NCI-H128 (cell line): ENCODE measurements at regions not wholly inside any gene's neighbourhood (a gene's known extent, or its start where the extent isn't known, plus 50 kb on each side); places are given as distances from the start of the nearest gene placed in this dataset.

Experiments
- DNase-seq: peaks from one replicate; lab custom pipeline; 2025; ENCODE audit not compliant: unreplicated experiment; lab: John Stamatoyannopoulos, UW

- no peak for DNase-seq
Observed at GRCh38 chr2:515441-516127, 161.6 kb downstream of the TMEM18 start.

DNA sequence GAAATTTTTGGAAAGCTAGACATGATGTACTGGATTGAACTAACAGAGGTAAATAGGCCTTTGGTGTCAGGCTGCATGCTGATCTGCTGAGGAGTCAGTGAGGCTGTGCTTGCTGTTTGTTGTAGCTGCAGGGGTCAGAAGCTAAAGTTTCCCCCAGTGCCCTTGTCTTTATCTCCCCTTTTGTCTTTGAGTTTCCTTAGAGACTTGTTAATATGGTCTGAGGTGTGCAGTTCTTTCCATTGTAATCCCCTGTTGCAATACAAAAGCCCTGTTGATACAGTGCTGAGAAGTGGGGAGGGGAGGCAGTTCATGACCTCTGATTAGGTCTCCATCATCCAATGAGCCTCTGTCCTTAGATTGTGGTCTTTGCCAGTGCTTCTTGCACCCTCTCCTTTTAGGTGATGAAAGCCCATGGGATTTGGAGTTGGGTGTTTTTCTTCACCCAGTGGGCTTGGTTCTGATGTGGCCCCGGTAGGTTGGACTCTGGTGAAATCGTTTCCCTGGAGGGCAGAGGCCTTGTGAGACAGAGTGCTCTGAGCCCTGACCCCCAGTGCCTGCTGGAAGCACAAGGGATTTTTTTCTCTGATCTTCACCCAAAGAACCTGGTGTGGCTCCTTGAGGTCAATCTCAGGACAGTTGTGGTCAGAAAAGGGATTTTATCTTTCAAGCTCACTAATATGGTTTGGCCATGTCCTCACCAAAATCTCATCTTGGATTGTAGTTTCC is 163.1 kb downstream of the TMEM18 start:
- DNase-seq = no peak

DNA sequence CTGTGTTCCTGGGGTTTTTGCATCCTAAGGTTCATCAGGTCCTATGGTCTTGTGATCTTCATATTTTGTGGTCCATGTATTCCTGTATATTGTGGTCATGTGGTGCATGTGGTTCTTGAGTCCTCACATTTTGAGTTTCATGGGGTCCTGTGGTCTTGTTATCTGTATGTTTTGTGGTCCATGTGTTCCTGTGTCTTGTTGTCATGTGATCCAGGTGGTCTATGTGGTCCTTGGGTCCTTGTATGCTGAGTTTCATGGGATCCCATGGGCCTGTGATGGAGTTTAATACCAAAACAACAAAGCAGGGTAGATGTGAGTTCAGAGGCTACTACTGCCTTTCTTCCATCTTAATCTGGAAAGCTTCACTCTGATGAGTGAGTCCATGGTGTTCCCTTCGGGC is 166.4 kb downstream of the TMEM18 start:
- DNase-seq = no peak

DNA sequence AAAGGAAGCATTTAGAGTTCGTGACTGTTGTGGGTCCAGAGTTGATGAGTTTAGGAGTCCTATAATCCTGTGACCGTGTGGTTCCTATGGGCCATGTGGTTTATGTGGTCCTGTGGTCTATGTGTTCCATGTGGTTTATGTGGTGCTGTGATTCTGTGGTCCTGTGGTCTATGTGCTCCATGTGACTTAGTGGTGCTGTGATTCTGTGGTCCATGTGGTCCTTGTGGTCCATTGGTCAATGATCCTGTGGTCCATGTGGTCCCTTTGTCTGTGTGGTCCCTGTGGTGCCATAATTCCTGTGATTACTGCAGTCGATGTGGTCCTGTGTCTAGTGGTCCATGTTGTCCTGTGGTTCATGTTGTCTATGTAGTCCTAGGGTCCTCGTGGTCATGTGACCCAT is 167.3 kb downstream of the TMEM18 start:
- DNase-seq = no peak

DNA sequence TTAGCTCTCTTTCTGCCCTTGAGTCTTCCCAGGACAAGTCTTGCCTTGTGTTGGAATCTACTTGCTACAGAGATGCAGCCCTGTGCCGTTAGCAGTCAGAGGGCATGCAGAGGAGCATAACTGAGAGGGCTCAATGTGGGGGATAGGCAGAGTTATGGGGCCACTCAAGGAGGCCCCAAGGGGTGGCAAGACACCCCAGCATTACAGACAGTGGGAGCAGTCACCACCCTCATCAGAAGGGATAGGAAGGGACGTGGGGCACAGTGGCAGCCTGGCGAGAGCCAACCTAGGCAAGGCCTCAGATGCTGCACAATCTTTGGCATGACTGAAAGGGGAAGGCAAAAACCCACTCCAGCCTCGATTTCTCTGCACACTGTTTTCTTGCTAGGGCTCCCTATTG is 169.1 kb downstream of the TMEM18 start:
- no peak for DNase-seq

DNA sequence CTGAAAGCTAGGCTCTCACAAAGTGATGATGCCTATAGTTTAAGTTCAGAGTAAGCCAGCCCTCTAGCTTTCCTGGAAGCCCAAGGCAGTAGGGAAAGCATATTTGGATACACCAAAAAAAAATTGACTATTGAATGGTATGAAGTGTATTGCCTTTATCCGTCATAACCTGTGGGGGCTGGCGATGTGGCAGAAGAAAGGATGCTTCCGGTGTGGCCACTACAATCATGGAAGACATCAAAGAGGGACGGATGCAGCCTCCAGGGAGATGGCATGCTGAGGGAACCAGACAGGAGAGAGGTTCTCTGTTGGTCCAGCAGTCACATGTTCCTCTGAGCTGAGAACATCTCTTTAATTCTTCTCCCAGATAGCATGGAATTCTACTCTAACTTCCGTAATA is 170.3 kb downstream of the TMEM18 start:
- DNase-seq = no peak

- DNase-seq = no peak
Observed at GRCh38 chr2:506451-506850, 170.8 kb downstream of the TMEM18 start.

- DNase-seq = no peak
Observed at GRCh38 chr2:505941-506340, 171.3 kb downstream of the TMEM18 start.

GRCh38 chr2:503288-503999 is 173.8 kb downstream of the TMEM18 start:
- no peak for DNase-seq

GRCh38 chr2:502831-503230 is 174.4 kb downstream of the TMEM18 start:
- no peak for DNase-seq

GRCh38 chr2:501667-502066 is 175.5 kb downstream of the TMEM18 start:
- no peak for DNase-seq

DNA sequence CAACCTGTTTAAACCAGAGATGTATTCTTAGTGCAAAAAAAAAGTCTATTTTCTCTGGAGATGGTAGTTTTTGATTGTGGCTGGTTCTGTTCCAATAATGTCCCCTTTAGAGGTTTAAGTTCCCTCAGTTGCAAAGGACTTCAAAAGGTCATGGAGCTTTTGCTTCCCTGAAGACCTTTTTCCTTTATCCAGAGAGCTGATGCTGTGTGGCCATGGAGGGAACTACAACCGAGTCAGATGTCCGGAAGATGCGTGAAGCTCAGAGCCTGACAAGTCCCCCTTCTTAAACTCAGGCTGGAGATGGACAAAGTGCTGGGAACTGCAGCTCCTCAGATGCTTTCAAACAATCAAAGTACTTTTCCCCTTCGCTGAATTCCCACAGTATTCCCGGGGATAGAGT is 176.1 kb downstream of the TMEM18 start:
- DNase-seq = no peak

DNA sequence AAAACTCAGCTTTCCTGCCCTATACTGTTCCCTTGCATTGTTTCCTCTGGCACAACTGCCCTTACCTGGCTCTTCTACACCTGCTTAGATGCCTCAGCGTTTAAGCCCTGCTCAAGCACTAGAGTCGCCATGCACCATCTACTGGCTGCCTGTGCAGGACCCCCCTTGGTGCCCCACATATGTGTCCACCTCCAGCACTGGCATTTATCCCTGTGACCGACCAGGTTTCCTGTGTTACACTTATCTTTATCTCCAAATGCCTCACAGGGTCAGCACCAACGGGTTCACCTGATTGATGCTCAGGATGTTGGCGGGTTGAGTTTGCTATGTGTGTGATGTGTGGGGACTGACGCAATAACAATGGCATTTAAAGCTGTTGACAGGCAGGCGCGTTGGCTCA is 177.5 kb downstream of the TMEM18 start:
- DNase-seq = no peak

DNA sequence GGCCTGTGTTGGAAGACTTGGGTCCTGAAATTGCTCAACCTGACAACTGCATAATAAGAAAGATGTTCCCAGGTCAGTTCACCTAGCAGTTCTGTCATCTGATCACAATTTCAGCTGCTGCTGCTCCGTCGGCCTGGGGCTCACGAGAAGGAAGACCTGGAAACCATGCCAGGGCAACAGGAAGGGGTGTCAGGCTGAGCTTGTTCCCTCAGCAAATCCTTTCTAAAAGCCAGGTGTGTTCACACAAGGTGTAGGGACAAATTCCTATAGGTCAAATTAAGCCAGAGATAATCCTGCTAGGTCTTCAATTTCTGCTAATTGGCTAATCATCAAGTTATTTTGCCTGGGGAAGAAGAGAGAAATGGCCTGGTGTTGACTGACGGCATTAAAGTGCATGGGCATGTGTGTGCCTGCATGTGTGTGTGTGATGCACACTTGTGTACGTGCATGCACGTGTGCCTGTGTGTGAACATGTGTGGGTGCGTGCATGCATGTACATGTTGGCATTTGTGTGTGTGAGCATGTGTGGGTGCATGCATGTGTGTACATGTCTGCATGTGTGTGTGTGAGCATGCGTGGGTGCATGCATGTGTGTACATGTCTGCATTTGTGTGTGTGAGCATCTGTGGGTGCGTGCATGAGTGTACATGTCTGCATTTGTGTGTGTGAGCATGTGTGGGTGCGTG is 178.6 kb downstream of the TMEM18 start:
- no peak for DNase-seq

DNA sequence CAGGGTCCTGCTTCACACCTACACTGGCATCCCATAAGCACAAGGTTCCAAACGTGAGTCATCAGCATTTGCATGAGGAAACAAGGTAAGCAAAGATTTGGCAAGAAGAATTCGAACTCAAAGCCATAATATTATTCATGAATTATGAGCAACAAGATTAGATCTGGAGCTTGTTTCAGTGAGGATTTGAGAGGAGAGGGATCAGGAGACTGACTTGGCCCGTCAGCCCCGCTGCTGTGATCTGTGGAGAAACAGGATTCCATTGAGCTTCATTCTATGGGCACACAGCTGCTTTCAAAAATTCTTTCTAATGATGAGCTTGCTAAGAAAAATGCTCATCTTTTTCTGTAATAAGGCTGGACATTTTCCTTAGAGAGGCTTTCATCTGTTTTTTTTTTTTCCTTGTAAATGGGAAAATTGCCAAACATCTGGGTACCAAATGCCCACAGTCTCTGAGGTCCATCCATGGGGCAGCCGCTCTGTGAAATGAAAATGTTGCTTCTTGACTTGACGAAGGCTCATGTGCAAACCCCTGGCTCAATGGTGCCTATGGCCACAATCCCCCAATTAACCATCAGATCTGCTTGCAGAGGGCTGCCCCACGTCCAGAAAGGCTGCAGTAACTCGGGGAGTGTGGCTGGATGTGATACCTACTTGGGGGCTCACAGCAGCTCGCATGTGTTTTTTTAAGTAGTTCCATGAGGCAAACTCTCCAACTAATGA is 179.3 kb downstream of the TMEM18 start:
- DNase-seq = no peak

- no peak for DNase-seq
Observed at GRCh38 chr2:496729-497128, 180.5 kb downstream of the TMEM18 start.

GRCh38 chr2:495745-496275 is 181.4 kb downstream of the TMEM18 start:
- DNase-seq = no peak

- DNase-seq = no peak
Observed at GRCh38 chr2:494853-495252, 182.4 kb downstream of the TMEM18 start.

DNA sequence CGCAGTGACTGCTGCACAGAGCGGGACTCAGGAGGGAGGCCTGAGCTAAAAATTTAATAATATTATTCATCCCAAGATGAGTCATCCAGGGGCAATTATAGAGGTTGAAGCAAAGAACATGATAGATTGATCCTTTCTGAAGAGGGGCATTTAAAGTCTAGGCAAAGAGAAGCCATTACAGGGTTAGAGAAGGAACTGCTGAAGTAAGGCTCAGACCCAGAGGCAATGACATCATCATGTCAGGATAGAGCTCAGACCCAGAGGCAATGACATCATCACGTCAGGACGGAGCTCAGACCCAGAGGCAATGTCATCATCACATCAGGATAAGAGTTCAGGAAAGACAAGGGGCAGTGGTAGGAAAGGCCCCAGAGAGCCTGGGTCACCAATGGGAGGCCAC is 184.0 kb downstream of the TMEM18 start:
- no peak for DNase-seq

DNA sequence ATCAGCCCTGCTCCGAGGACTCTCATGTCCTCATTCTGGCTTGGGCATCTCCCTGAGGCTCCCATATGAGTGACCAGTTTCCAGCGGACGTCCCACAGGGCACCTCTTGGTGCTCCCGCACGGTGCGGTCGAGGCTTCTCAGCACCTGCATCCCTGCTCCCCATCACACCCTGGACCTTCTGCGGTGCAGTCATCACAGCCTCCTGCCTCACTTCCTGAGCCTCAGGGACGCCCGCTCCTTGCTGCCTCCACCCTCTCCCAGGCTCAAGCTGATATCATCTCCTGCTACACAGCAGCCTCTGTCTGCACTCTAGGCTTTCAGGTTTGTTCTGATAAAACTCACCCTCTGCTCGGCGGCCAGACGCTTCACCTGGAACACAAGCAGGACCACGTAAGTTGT is 185.0 kb downstream of the TMEM18 start:
- no peak for DNase-seq

DNA sequence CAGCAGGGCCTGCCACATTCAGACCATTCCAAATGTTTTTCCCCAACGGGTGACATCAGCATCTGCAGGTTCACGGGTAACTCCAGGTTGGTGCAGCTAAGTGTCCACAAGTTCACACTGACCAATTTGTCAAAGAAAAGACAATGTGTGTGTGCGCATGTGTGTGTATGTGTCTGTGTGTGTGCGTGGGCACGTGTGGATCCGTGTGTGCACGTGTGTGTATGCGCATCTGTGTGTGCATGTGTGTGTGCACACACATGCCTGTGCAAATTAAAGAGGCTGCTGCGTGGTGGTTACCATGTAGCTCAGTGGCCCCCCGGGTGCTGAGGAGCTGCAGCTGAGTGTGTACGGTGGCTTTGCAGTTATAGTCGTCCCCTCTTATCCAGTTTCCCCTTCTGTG is 187.4 kb downstream of the TMEM18 start:
- no peak for DNase-seq
